Stimulated activated CD4-positive, alpha-beta T cell treated with anti-CD3 and anti-CD28 coated beads, TNF-alpha, amount 100 ng/mL, for 48 hours (primary cell): ENCODE measurements at regions not wholly inside any gene's neighbourhood (a gene's known extent, or its start where the extent isn't known, plus 50 kb on each side); places are given as distances from the start of the nearest gene placed in this dataset.

Experiments
- DNase-seq, 3 donors: peaks; one replicate each; pipeline ENCODE4 v3.0.0-alpha.2; 2020; ENCODE audit warnings: low read depth in 3 of 3

DNA sequence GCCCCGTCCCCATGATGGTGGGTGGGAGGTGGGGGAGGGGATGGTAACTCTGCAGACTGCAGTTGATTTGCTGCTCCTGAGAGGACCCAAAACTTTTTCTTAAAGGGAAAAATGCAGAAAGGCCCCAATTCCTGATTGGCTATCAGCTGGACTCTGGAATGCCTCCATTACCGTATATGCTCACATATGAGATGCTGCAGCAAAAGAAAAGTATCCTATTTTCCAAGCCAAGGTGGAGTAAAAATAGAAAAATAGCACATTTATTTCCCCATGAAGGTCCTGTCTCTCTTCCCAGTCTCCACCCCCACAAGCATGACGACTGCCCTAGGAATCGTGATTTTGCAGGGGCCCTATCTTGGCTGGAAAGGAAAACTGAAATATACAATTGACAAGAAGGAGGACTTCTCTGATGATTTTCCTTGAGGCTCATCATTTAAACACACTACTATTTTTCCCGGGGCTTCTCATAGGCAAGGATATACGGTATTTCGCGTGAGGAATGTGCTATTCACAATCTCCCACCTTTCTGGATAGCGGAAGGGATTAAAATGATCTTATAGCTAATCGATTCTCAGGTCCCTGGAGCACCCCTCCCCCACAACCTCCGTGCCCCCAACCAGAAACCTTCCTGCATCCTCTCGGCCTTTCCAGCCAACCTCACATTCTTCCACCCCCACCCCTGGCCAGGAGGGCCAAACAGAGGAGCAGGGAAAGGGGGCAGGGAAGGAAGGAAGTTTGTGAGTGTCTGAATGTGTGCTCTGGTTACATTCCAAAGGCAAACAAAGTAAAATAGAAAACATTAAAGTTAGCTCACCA is 138.9 kb upstream of the CCND2 start:
- no peak for DNase-seq

DNA sequence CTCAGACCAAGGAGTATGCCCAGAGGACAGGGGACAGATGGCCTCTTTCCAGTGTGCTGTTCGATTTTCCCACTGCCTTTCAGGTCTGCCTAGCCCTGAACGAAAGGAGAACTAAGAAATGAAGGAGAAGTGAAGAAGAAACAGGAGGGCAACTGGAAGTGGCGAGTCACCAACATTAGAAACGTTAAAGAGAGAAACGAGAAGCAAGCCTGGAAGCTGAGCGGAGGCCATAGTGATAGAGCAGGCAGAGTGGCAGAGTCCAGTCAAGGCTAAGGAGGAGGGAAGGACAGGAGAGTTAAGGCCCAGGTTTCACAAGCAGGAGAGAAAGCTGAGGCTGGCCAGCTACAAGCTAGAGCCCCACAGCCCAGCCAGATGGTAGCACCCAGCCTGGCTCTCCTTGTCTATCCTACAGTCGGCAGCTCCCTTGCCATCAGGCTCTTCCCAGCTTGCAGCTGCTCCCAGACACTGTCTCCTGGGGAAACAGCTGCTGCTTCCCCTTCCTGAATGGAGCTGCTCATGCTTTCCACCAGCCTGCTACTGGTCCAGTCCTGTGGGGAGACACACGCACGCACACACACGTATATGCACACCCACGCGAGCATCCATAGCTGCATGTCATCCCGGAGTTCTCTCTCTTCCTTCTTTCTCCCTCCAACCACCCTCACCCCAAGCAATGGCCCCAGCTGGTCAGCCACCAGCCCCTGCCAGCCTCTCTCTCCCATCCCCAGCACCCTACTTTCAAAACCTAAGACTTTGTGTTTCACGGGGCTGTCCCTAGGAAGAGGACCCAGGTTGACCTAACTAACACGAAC is 139.7 kb upstream of the CCND2 start:
- DNase-seq: no peak

DNA sequence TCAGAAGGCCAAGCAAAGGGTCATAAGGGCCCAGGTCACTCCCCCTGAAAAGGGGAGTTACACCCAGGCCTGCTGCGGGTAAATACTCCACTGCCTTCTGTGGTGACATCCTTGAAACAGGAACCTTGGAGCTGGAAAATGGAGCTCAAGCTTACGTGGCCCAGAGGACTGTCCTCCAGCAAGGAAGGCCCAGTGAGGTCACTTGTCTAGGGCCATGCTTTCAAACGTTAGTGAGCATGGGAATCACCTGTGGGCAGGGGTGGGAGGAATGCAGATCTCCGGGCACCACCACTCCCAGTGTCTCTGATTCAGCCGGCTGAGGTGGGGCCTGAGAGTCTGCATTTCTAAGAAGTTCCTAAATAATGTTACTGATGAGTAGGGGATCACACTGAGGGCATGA is 140.5 kb upstream of the CCND2 start:
- no peak for DNase-seq

DNA sequence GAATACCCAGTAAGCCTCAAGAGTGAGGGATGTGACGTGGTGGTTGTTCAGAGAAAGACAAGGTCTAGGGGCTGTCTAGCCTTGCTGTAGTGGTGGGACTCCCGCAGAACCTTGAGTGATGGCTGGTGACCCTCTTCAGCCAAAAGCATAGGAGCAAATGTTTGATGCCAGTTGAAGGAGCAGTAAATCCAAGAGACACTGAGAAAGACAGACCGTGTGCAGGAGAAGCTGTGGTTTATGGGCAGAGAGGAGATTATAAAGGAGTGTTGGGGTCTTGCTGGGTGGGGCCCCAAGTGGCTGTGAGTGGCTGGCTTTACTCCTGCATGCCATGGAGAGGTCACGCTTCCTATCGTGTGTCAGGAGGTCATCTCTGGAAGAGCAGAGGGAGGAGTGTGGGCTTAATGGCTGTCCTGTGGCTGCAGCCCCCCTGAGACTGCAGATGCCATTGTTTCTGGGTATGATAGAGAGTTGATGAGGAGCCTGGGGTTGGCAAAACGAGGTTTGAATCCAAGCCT is 152.0 kb upstream of the CCND2 start:
- DNase-seq: no peak

DNA sequence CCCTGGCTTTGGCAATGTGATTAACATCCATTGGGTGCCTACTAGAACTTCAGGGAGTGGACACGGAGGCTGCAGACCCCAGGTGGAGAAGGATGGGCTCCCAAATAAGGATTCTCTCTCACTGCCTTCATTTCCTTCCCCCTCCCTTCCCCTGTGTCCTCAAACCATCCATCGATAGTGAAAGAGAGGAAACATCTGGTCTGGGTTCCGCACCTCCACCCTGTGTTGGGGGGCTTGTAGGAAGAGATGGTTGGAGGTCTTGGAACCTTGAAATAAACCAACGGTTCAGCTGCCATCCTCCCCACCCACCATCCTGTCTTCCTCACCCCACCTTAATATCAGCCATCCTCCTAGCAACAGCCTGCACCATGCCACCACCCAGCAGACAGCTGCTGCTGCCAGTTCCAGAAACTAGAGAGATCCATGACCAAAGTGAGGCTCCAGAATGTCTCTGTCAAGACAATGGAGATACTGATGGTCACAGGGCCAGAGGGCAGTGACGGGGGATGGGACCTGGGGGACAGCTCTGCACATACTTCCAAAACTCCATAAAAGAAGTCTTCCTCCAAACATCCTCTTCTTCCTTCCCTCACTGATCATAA is 153.1 kb upstream of the CCND2 start:
- DNase-seq: no peak

DNA sequence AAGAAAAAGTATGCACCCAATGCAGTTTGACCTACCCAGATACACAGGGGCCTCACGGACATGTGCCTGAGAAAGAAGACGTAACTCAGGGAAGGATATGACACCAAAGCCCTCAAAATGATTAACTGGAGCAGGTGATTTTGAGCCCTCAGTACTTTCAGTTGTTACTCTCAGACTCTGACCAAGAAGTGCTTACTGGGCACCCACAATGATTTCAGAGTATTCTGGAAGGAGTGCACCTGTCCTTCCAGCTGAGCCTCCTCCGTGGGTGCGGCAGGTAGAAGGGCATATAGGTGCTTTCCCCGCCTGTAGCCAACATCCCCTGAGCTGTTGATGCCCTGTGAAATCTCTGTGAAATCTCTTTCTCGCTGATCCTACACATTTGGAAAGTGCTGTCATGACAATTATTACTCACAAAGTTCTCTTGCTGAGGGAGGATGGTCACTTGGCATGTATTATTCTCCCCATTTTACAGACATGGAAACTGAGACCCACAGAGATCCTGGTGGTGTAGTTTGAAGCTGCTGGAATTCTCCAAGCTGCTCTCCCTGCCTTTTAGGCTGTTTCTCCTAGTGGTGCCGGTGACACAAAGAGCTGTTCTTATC is 154.3 kb upstream of the CCND2 start:
- DNase-seq: peak in 1 of 3 donors; percentile 72

DNA sequence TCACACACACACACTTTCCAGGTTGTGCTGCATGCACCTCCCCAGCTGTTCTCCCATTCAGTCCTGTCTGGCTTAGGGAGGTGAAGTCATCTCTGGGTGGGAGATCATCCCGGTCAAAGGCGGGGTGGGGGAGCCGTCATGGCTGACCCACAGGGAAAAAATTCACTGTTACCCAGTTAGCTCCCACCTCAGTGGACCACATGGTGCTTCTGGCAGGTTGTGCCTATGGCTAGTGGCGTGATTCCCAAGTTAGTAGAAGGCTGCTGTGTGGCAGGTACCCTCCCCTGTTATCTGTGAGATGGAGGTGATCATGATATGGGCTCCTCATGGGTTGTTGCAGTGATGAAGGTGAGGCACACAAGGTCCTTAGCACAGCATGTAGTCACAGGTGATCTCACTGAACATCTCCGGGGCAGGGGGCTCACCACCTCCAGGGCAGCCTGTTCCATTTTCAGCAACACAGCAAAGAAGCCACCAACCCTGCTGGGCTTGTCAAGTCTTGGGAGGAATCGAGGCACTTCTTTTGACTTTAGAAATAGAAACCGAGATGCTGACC is 154.9 kb upstream of the CCND2 start:
- no peak for DNase-seq

DNA sequence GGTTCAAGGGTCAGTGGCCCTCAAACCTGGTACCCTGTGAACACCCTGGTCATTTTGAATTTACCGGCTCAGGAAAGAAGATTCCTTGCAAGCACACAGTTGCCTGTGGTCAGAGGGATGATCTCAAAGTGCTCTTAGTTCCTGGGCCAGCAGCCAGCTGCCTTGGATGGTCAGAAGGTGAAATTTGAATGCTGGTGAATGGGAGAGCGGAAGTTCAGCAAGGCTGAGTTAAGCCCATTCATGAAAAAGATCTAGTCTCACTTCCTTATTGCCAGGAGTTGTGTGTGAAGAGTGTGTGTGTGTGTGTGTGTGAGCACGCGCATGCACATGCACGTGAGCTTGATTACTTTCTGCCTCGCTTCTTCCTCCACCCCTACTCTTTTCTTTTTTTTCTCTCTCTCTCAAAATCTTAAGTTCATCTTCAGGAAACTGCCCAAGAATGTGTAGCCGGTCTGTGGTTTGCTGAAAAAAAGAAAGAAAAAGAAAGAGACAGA is 155.5 kb upstream of the CCND2 start:
- no peak for DNase-seq

DNA sequence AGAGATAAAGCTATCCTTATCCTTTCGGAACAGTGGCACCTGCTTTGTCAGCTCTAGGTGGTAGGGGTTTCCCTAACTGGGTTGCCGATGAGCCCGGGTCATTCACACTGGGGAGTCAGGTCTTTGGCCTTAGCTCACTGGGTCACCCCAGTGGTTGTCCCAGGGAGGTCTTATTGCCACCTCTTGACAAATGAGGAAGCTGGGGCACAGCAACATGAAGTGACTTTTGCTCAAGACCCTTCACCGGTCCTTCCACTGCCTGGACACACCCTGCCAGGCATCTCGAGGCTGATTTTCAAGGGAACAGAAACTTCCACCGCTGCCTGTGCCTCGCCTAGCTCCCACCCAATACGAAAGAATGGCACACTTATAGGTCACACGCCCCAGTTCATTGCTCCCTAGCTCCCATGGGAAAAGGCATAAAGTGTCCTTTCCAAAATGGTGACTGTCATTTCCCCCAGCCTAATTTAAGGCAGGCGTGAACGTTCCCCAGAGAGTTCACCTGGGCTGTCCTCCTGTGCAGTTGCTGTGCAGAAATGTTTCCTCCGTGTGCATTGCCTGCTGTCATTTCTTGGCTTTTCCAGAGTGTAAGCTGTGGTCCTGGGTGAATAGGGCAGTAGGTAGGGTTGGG is 156.1 kb upstream of the CCND2 start:
- DNase-seq: no peak

DNA sequence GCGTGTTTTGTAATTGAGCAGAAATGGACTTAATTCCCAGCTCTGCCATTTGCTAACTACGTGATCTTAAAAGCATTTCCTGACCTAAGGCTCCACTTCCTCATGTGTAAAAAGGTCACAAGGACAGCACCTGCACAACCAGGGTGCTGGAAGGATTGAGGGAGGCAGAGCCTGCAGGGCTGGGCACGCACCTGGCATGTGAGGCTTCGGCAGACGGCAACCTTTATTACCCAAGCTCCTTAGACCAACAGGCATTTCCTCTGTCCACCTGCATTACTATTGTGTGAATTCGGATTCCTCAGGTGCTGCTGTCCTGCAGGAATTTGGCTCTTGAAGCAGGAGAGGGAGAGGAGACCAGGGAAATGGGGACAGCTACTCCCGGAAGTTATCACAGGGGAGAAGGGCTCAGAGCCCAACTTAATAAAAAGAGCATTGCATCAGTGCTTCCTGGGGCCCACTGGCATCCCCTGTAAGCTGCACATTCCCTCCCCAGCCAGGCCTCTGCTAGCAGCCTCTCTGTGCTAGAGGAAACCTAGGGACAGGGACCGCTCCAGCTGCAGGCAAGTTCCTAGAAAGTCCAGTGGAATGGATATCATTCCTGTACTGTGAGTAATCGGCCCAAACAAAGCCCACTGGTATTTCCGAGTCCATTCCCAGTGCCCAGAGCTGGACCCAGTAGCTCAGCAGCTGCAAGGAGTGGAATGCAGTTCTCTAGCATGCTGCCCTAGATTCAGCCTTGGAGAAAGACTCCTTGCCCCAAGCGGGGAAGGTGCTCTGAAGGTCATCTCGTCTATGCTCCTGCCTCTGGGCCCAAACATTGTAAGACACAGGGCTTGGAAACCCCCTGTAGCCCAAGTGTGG is 157.1 kb upstream of the CCND2 start:
- DNase-seq: no peak

DNA sequence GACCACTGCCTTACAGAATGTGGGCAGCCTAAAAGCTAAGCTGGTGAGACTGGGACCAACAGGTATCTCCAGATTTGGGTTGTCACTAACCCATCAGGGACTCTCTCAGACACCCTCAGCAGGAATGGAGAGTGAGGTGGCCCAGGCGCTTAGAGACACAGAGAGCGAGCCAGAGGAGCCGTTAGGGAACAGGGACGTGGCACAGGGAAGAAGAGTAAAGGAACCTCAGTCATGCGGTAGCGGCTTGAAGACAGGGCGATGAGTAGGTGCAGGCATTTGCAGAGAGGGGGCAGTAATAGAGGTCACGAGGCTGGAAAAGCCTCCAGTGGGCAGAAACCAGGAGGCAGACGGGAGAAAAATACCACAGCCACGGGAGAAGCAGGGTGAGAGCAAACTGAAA is 158.0 kb upstream of the CCND2 start:
- DNase-seq: no peak

DNA sequence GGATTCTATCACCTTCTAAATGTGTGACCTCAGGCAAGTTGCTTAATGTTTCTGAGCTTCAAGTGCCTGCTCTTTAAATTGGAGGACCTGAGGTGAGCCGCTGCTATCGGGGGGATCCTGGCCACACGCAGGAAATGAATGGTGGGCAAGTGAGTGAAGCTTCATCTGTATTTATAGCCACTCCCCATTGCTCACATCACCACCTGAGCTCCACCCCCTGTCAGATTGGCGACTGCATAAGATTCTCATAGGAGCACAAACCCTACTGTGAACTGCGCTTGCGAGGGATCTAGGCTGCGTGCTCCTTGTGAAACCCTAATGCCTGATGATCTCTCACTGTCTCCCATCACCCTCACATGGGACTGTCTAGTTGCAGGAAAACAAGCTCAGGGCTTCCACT is 158.6 kb upstream of the CCND2 start:
- DNase-seq: no peak

DNA sequence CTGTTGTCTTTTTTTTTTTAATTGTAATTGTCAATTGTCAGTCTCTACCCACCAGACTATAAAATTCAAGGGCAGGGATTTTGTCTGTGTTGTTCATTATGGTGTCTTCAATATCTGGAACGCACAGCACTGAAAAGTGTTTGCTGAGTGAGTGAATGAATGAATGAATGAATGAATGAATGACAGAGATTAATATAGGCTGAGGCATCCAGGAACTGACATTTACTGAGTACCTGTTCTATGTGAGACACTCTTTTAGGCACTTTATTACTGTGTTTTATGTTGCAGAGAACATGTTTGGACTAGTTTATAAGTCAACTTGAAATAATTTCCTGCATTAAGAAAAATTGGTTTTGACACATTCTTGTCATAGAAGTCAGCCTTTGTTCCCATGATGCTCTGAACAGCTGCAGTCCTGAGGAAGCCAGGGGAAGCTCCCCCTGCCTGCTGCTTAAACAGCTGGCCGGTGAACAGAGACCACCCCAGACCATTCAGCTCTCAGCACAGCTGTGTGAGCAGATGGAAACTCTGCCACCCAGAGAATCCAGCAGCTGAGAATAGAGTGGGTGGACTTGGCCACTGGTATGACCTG is 160.7 kb upstream of the CCND2 start:
- no peak for DNase-seq

DNA sequence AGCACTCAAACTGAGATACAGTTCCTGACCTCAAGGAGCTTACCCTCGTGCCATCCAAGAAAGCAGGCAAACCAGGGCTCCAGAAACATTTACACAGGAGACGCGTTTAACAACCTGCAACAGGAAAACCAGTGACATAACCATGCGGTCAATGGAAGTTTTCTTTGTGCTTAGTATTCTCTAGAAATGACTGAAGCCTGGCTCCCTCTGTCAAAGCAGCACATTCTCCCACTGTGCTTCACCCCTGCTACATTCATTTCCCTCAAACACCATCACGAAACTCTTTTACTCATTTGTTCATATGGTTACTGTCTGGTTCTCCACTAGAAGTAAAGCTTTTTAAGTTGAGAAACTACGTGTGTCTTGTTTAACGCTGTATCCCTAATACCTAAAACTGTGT is 161.3 kb upstream of the CCND2 start:
- no peak for DNase-seq

DNA sequence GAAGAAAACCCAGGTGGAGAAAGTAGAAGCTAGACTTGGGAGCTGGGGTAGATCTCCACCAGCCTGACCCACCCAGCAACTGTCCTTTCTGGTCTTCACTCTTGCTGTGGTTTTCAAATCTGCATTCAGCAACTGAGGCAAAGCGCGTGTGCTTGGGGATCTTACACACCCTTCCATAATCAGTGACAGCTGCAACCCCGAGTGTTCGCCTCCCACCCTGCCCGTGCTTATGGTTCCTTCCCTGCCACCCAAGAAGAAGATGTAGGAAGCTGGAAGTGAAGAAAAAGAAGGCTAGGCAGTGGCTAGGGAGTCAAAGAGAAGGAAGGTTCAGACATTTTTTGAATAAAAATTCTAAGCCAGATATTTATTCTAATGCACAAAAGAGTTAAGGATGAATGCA is 162.6 kb upstream of the CCND2 start:
- DNase-seq: no peak

DNA sequence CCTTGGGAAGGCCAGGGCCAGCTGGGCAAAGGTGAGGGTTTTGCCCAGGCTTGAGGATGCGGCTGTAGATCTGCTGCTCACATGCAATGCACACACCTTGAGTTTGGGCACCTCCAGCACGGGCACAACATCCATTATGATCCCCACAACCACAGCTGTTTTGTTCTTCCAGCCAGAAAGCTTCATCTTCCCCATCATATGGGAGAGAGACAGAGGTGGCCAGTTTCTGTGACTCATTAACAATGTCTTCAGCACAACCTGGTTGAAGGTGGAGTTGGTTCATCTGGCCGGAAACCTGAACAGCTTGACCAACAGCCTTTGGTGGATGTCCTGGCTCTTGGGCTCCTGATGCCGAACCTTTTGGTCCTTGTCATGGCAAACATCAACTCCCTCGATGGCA is 163.7 kb upstream of the CCND2 start:
- no peak for DNase-seq

DNA sequence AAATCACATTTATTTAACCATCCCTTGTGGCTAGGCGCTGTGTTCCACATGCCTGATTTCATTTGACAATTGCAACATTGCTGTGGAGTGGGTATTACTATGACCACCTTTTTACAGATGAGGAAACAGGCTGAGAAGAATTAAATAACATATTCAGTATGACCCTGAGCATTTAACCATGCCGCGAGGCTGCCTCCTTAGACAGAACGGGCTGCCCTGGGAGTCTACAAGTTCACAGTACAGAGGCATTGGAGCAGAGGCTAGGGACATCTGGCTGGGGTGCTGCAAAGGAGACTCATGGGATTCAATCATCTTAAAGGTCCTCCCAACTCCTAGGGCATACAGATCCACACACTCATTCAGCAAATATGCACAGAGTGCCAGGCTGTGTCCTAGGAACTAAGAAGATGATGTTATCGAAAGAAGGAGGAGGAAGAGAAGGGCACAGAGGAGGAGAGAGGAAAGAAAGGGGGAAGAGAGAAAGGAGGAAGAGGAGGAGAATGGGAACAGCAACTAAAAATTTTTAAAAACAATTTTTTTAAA is 164.7 kb upstream of the CCND2 start:
- no peak for DNase-seq

DNA sequence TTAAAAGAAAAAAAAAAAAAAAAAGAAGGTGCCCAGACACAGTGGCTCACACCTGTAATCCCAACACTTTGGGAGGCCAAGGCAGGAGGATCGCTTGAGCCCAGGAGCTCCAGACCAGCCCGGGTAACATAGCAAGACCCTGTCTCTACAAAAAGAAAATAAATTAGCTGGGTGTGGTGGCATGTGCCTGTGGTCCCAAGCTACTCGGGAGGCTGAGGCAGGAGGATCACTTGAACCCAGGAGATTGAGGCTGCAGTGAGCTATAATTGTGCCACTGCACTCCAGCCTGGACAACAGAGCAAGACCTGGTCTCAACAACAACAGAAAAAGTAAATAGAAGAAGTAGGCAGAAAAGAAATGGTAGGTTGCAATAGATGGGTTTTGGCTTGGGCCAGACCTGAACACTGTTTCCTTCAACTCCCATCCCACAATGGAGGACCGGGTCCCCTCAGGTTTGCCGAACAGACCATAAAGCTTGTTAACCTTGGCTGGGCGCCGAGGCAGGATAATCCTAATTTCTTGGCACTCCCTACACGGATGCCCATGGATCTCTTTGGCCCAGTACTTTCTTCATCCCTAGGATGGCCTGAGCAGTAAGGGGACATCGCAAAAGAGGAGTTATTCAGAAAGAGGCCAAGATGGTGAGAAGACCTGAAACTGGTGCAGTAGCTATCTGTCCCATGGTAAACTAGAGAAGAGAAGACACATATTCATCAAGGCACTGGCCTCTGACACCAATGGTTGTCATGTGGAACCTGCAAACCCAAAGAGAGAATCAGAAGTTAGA is 165.5 kb upstream of the CCND2 start:
- no peak for DNase-seq

DNA sequence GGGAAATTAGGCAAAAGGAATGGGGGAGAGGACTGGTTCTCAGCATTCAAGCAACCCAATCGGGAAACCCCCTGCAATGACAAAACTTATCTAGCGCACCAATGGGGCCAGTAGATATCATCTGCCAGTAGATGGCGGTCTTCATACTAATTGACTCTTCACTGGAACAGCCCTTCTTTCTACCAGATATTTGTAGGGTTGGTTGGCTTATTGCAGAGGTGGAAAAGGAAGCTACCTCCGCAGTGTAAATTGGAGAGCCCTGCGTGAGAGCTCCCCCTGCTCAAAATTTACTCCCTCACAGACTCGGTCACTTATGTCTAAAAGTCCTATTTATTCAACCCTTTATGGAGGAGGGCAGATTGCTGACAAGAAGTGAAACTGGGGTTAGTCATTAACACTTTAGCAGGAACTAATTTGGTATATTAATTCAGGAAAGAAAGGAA is 166.1 kb upstream of the CCND2 start:
- DNase-seq: peak; percentile 40 to 70 (median 56)
